ENCODE measurements at regions not wholly inside any gene's neighbourhood (a gene's known extent, or its start where the extent isn't known, plus 50 kb on each side); places are given as distances from the start of the nearest gene placed in this dataset.

- TF ChIP-seq CTCF (IDR thresholded peaks at IDR 0.05; ENCODE audit: control insufficient read depth, extremely low read depth, insufficient read depth), result no peak
- no peak for DNase-seq (ENCODE audit: low read depth)
- H3K4me3 ChIP-seq (ENCODE audit: low read depth, low read length), result no peak overlapping the region
Measured at GRCh38 chr2:220445429-220446105, 818.1 kb downstream of the SLC4A3 start.

- no peak for DNase-seq (ENCODE audit: low read depth)
- TF ChIP-seq CTCF (IDR thresholded peaks at IDR 0.05; ENCODE audit: control insufficient read depth, extremely low read depth, insufficient read depth), result no peak
Measured at GRCh38 chr2:220446106-220446712, 818.8 kb downstream of the SLC4A3 start.

GRCh38 chr2:220450846-220451245 is 823.4 kb downstream of the SLC4A3 start:
- H3K4me3 ChIP-seq (ENCODE audit: low read depth, low read length), result no peak overlapping the region
- TF ChIP-seq CTCF (IDR thresholded peaks at IDR 0.05; ENCODE audit: control insufficient read depth, extremely low read depth, insufficient read depth), result no peak
- DNase-seq (ENCODE audit: low read depth), result no peak

More at GRCh38 chr2:220446106-220446712, 818.8 kb downstream of the SLC4A3 start:
- H3K4me3 ChIP-seq (ENCODE audit: low read depth, low read length), result no peak overlapping the region

GRCh38 chr2:220451438-220451837 is 824.0 kb downstream of the SLC4A3 start:
- H3K4me3 ChIP-seq (ENCODE audit: low read depth, low read length), result no peak overlapping the region
- no peak for TF ChIP-seq CTCF (IDR thresholded peaks at IDR 0.05; ENCODE audit: control insufficient read depth, extremely low read depth, insufficient read depth)
- DNase-seq (ENCODE audit: low read depth), result no peak

- no peak for DNase-seq (ENCODE audit: low read depth)
- TF ChIP-seq CTCF (IDR thresholded peaks at IDR 0.05; ENCODE audit: control insufficient read depth, extremely low read depth, insufficient read depth), result no peak
- no peak overlapping the region for H3K4me3 ChIP-seq (ENCODE audit: low read depth, low read length)
Measured at GRCh38 chr2:220452561-220452960, 825.1 kb downstream of the SLC4A3 start.

GRCh38 chr2:220455351-220455990 is 828.0 kb downstream of the SLC4A3 start:
- DNase-seq (ENCODE audit: low read depth), result no peak
- TF ChIP-seq CTCF (IDR thresholded peaks at IDR 0.05; ENCODE audit: control insufficient read depth, extremely low read depth, insufficient read depth), result no peak
- H3K4me3 ChIP-seq (ENCODE audit: low read depth, low read length), result no peak overlapping the region

Measured in LNCaP clone FGC (cell line).